ENCODE measurements at regions not wholly inside any gene's neighbourhood (a gene's known extent, or its start where the extent isn't known, plus 50 kb on each side); places are given as distances from the start of the nearest gene placed in this dataset.
"Not testable (repeated sequence)": the region's sequence is repeated elsewhere in the genome, so short reads cannot be mapped to it uniquely, and the experiment has no call there.

DNA sequence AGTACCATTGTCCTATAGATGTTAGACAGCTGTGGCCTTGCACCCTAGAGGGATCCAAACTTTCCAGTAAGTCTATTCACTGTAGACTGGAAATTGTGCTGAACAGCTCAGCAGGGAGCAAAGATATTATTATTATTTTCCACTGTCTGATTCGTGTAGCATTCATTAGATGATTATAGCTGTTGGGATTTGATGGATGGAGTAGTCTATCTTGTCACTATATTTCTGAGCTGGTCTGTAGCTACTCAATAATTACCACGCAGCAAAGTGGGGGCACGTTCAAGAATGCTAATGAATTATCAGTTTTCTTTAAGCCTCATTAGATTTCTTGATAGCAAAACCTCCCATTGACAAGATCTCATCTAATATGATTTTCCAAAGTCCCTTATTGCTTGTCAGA lies 113.2 kb downstream of the RTP4 start:
- DNase-seq (ENCODE audit: low read depth in 1 of 2, low spot score in 1 of 2): no peak

DNA sequence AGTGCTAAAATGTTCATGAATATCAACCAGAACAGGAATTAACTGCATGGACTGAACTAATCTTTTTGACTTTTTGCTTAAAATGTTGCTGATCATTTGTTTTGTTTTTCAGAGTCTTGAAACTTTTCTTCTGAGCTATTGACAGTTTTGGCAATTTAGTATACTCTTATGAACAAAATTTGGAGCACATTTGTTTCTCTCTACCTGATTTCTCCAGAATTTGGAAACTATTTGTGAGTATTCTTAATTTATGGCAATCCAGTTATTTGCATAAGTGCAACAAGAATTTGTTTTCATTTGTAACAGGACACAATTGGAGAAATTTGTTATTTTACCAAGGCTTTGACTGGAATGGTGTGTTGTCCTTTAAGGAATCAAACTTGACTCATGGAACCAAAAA lies 107.4 kb downstream of the RTP4 start:
- not testable (repeated sequence) for DNase-seq (ENCODE audit: low read depth in 1 of 2, low spot score in 1 of 2)

DNA sequence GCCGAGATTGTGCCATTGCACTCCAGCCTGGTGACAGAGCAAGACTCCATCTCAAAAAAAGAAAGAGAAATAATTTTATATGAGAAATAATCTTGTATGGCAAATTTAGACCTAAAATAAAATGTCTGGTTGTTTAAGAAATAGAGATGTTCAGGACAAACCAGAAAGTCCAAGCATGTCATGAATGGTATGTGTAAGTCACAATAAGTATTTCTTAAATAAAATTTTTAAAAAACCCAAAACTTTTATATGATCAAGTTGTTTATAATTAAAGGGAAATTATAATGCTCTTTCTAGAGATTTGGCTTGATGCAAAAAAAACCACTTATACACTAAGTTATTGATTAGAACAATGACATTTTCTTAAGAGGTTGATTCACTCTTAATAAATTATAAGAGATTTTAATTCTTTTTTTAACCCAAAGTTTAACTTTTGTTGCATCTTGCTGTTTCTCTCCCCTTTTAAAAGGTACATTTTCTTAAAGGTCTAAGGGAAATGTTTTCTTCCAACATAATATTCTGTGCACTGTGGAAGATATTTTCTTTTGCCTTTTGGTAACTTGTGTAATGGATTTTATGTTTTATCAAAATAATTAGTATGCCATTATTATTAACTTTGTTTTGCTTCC lies 105.7 kb downstream of the RTP4 start:
- no peak for DNase-seq (ENCODE audit: low read depth in 1 of 2, low spot score in 1 of 2)

DNA sequence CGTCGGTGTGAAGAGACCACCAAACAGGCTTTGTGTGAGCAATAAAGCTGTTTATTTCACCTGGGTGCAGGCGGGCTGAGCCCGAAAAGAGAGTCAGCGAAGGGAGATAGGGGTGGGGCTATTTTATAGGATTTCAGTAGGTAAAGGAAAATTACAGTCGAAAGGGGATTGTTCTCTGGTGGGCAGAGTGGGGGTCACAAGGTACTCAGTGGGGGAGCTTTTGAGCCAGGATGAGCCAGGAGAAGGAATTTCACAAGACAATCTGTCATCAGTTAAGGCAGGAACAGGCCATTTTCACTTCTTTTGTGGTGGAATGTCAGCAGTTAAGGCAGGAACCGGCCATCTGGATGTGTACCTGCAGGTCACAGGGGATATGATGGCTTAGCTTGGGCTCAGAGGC lies 98.1 kb downstream of the RTP4 start:
- not testable (repeated sequence) for DNase-seq (ENCODE audit: low read depth in 1 of 2, low spot score in 1 of 2)

DNA sequence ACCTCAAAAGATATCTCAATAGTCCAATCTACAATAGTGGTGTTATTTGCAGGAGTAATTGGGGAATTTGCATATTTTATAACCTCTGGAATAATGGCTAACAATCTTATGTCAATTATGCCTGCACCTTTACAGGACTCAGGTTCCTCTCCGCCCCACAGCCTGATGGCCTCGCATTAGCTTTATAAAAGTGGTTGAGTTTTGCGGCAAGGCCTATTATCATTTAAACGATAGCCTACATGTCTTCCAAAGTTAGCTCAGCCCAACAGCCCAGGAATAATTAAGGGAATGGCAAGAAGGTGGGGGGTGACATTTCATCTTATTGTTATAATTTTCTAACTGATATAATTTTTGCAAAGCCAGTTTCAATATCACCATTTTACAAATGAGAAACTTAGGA lies 97.3 kb downstream of the RTP4 start:
- no peak for DNase-seq (ENCODE audit: low read depth in 1 of 2, low spot score in 1 of 2)

DNA sequence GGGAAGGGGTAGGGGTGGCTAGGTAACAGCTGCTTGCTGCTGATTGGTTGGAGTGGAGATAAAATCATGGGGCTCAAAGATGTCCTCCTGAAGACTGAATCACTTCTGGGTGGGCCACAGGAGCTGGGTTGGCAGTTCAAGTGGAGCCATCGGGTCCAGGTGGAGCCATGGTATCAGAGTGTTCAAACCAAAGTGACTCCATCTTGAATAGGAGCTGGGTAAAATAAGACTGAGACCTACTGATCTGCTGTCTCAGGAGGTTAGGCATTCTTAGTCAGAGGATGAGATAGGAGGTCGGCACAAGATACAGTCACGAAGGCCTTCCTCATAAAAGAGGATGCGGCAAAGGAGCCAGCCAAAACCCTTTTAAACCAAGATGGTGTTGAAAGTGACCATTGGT lies 96.5 kb downstream of the RTP4 start:
- no peak for DNase-seq (ENCODE audit: low read depth in 1 of 2, low spot score in 1 of 2)

DNA sequence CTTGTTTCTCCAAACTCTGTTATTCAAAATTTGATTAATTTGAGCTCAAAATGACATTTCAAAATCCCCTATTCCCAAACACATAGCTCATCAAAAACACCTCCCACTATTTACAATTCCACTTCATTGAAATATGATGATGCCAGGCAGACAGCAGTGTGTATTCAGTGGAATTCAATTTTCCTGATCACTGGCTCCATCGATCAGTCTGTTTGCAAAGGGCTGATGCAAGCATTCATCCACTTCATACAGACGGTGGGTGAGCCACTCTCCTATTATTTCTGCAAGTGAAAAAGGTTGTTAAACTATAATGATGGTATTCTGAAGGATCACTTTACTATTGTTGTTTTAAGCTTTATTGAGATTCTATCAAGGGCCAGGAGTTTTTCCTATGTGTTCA lies 90.7 kb downstream of the RTP4 start:
- DNase-seq (ENCODE audit: low read depth in 1 of 2, low spot score in 1 of 2): no peak

DNA sequence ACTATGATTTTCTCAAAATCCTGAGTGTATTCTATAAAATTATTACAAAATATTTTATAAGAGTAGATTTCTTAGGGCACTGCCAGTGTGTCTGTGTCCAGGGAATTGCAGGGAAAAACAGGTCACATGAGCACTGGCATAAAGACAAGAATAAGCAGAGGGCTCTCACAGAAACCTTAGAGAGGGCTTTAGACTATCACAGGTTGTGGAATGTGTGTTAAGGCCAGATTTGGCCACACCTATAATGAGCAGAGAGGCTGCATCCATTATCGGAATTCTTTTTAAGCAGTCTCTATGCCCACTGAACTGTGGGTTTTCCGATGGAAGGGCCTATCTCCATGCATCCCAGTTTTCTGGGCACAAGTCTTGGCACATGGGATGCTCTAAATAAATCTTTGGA lies 90.2 kb downstream of the RTP4 start:
- DNase-seq (ENCODE audit: low read depth in 1 of 2, low spot score in 1 of 2): no peak

DNA sequence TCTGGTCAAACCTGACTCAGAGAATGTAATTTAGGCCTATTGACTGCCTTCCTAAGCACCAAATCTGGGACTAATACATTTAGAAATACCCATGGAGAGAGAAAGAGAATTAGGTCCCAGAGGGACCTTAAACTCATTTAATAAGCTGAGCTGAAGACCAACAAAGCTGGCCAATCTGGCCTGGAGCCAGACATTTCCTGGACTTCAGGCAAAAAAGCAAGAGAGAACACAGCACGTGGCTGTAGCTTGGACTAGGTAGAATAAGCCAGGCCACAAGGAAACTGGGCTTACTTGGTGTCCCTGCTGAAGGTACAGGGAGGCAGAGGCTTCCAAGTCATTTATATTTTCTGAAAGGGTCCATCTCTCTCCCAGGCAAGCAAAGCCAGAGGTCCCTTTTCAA lies 88.1 kb downstream of the RTP4 start:
- no peak for DNase-seq (ENCODE audit: low read depth in 1 of 2, low spot score in 1 of 2)

DNA sequence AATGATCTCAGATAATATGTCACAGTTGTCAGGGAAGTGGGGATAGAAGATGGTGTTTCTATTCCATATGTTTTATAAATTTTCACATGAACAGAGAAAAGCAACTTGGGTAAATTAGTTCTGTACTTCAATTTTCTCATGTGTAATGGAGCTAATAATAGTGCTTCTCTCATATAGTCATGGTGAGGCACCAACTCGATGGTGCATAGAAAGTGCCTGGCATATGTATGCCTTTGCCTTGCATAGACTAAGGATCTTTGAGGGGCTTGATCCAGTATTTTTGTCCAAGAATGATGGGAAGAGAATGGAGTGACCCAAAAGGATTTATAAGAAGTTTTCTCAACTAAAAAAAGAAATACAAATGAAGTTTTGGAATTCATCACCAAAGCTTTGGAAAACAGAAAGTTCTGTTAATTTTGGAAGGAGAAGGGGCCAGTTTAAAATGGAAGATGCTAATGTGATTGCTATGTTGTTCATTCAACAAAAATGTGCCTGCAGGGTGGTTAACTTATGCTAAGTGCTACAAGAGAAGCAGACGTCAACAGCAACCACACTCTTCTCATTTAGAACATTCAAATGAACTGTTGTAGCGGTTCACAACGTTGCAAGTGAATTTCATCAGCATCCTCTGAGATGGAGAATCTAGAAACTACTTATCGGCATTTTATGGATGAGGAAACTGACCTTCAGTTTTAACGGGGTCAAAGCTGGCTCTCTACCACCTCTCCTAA lies 86.1 kb downstream of the RTP4 start:
- no peak for DNase-seq (ENCODE audit: low read depth in 1 of 2, low spot score in 1 of 2)

DNA sequence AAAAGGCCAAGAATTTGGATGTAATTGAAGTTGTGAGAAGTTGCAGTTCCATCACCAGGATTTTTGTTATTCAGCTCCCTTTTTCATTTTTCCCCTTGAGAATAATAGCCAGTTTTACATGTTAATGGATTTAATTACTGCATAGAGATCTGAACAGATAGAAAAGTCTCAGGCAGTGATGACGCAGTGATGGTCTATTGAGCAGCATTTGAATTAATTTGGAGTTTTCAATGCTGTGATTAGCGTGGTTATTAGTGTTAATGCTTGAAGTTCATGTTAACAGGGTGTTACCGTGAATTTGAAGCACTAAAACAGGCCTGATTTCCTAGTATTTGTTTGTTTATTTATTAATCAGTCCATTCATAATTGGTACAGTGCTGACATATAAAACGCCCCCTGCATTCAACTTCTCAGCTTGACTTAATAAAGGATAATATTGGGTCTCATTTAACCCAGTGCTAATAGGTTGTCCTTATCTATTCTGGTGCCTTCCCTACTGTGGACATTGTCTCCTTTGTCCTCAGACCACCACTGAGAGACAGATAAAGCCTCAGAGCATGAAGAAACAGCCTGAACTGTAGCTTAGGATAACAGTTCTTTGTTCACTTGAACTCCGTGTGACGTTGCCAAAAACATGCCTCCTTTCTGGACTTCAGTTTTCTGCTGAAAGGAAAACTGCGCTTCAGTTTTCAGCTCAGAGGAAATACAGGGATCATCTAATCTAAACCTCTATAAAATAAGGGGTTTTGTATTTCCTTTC lies 82.4 kb downstream of the RTP4 start:
- DNase-seq (ENCODE audit: low read depth in 1 of 2, low spot score in 1 of 2): no peak

DNA sequence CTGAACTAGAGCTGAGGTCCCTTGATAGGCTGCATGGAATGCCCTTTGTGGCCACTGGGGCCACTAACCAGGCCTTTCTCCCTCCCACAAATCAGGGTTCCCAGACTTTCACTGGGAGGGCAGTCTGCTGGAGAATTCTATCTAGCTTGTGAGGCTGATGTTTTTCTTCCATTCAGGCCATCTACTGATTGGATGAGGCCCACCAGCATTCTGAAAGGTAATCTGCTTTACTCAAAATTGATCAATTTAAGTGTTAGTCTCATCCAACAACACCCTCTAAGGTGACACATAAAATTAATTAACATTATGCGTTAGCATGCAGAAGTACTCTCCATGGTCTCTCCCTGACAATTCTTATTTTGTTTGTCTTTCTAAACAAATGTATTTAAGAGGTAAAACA lies 80.5 kb downstream of the RTP4 start:
- no peak for DNase-seq (ENCODE audit: low read depth in 1 of 2, low spot score in 1 of 2)

DNA sequence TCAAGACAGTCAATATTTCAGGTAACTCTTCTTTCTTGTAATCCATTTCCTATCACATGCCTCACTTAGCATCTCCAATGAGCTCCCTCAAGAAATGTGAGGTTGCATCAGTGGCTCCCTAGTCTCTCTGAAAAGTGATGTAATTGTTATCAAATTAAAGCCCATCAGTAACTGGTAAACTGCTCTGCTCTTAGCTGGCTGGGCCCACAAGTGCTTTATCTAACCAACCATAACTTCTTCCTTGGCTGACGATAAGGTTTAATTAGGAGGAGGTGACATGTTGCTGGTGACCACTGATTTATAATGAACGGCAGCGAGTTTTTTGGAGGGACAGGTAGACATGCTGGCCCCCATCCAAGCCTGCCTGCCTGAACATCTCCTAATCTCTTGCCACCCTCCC lies 79.6 kb downstream of the RTP4 start:
- DNase-seq (ENCODE audit: low read depth in 1 of 2, low spot score in 1 of 2): no peak

DNA sequence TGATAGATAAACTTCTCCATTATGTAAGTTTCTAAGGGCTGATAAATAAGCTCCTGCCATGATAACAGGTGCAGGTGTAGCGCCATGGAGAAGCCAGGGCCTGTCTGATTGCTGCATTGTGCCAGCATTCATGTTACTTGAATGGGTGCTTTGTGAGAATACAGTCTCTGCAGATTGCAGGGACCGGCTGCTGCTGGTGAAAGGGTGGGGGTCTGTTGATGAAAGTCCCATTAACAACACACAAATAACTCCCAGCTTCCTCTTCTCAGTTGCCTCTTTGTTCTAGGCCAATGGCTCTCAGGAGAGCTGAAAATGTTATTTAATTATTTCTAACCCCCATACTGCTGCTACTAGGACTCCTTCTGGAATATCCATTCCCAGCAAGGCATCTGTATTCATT lies 77.2 kb downstream of the RTP4 start:
- DNase-seq (ENCODE audit: low read depth in 1 of 2, low spot score in 1 of 2): no peak

DNA sequence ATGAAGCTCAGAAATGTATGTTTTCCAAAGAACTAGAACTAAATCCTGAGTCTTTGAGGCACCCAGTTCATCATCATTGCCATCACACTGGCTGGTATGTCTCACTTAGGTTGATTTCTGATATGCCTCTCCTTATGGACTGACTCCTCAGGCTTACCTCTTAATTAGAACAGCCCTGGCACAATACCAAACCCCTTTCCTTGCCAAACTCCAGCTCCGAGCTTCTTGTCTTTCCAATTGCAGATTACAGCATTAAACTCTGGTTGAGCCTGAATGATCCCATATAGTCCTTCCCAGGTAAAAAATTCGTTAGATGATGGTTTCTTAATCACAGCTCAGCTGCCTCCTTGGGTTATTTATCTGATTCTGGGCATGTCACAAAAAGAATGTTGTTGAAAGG lies 66.3 kb downstream of the RTP4 start:
- no peak for DNase-seq (ENCODE audit: low read depth in 1 of 2, low spot score in 1 of 2)

DNA sequence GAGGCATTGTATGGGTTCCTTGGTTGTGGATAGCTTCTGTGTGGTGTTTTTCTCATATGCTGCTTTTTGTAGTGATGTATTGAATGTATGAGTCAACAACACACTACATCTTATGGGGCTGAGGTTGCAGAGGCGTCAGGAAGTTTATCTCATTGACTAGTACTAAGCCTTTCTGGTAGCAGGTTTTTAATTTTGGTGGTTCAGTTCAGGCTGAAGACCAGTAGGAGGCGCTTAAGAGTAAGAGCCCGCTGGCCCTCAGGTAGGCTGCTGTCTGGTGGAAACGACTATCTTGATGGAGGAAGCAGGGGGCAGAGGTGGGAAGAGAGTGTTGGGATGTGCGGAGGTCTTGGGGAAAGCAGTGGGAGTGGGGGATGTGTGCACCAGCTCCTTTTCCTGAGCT lies 62.4 kb downstream of the RTP4 start:
- DNase-seq (ENCODE audit: low read depth in 1 of 2, low spot score in 1 of 2): no peak
